ENCODE measurements at regions not wholly inside any gene's neighbourhood (a gene's known extent, or its start where the extent isn't known, plus 50 kb on each side); places are given as distances from the start of the nearest gene placed in this dataset.
A peak's percentile ranks its signal among the peaks of the same experiment; 100 is the strongest.

DNA sequence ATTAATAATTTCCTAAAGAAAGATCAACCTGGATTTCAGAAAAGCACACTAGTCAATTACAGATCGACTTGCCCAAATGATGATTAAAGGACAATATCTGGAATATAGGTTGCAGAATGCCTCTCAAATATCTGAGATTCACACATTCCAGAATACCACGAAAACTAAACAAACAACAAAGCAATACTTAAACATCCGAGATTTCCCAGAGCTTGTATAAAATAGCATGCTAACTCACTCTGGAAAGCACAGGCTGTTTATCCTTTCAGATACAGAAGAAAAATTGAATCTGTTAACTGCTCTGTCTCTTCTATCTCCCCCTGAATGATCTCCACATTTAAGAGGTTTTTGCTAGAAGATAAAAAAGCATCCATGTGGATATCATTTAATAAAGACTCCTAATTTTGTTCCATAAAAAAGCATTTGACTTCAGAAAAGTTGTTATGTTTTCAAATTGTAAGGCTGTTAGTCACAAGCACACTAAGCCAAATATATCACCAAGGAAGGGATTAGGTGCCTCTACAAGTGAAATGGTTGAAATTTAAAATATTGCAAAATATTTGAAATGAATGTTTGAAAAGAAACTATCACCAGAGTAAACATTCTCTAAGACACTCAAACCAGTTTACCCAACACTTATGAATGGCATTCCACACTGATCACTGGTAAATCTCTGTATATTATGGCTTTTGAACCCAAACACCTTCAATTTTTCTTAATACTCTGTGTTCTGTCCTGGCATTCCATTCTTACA, 865.1 kb upstream of the ADAMTS5 start:
- CTCF ChIA-PET: no interaction called here
- POLR2A ChIA-PET (ENCODE audit: low non-redundant PET): no interaction called here
- H3K27ac ChIP-seq: no peak overlapping the region
- TF ChIP-seq, protein P1, sequence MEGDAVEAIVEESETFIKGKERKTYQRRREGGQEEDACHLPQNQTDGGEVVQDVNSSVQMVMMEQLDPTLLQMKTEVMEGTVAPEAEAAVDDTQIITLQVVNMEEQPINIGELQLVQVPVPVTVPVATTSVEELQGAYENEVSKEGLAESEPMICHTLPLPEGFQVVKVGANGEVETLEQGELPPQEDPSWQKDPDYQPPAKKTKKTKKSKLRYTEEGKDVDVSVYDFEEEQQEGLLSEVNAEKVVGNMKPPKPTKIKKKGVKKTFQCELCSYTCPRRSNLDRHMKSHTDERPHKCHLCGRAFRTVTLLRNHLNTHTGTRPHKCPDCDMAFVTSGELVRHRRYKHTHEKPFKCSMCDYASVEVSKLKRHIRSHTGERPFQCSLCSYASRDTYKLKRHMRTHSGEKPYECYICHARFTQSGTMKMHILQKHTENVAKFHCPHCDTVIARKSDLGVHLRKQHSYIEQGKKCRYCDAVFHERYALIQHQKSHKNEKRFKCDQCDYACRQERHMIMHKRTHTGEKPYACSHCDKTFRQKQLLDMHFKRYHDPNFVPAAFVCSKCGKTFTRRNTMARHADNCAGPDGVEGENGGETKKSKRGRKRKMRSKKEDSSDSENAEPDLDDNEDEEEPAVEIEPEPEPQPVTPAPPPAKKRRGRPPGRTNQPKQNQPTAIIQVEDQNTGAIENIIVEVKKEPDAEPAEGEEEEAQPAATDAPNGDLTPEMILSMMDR (conservative IDR thresholded peaks at IDR 0.05; ENCODE audit: low read depth): no peak
- no peak for DNase-seq (ENCODE audit: low spot score)

DNA sequence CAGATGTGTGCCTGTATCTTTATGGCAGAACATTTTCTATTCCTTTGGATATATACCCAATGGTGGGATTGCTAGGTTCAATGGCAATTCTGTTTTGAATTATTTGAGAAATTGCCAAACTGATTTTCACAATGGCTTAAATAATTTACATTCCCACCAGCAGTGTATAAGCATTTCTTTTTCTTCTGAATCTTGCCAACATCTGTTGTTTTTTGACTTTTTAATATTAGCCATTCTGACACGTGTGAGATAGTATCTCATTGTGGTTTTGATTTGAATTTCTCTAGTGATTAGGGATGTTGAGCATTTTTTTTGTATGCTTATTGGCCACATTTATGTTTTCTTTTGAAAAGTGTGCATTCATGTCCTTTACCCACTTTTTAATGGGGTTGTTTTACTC, 864.3 kb upstream of the ADAMTS5 start:
- CTCF ChIA-PET: no interaction called here
- POLR2A ChIA-PET (ENCODE audit: low non-redundant PET): no interaction called here
- TF ChIP-seq, protein P1 (conservative IDR thresholded peaks at IDR 0.05; ENCODE audit: low read depth): no peak
- no peak for DNase-seq (ENCODE audit: low spot score)
- H3K27ac ChIP-seq: no peak overlapping the region

DNA sequence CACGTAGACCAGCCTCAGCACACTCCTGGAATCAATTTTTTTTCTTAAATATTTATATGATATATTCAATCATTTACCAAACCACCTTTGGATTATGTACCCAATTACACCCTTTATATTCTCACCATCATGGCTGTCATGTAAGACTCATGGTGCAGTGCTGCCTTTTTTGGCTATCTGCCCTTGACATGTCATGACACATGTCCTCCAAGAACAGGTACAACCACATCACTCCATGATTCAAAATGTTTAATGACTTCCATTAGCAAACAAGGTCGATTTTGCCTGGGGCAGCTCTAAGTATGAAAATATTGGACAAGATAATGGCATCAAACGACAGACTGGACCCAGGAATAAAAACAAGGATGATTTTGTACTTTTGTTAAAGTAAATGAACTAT, 861.1 kb upstream of the ADAMTS5 start:
- peak; percentile 12 for DNase-seq (ENCODE audit: low spot score)
- no peak overlapping the region for H3K27ac ChIP-seq
- TF ChIP-seq, protein P1 (conservative IDR thresholded peaks at IDR 0.05; ENCODE audit: low read depth): no peak
- ChIA-PET POLR2A (ENCODE audit: low non-redundant PET) (no interaction called here), CTCF (no interaction called here)

DNA sequence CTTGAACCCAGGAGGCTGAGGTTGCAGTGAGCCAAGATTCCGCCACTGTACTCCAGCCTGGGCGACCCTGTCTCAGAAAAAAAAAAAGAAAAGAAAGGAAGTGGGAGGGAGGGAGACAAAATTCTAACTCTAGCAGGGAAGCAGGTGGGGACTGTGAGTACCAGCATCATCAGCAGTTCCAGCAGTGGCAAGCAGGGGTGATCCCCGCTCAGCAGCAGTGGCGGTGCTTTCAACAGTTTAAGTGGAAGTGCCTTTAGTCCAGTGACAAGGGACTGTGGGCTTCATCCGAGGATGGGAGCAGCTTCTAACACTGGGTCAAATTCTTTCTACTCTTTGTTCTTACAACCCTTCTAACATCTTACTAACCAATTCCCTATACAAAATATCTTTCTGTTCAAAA, 858.1 kb upstream of the ADAMTS5 start:
- POLR2A ChIA-PET (ENCODE audit: low non-redundant PET): no interaction called here
- no peak overlapping the region for H3K27ac ChIP-seq
- TF ChIP-seq, protein P1 (conservative IDR thresholded peaks at IDR 0.05; ENCODE audit: low read depth): no peak
- CTCF ChIA-PET: no interaction called here
- DNase-seq (ENCODE audit: low spot score): no peak

DNA sequence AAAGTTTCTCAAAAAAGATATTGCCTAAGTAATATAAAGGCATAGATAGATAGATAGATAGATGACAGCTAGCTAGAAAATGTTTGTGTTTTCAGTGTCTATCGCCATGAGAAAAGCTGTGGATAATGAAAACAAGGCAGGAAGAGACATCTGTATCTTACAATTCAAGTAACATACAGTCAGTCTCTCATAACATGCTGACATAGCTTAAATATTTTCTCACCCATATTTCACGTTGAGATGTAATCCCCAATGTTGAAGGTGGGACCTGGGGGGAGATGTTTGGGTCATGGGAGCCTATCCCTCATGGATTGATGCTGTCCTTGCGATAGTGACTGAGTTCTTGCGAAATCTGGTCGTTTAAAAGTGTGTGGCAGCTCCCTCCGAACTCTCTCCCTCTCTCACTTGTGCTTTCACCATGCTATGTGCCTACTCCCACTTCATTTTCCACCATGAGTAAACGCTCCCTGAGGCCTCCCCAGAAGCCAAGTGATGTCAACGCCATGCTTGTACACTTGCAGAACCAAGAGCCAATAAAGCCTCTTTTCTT, 856.8 kb upstream of the ADAMTS5 start:
- DNase-seq (ENCODE audit: low spot score): no peak
- H3K27ac ChIP-seq: no peak overlapping the region
- ChIA-PET CTCF (no interaction called here), POLR2A (ENCODE audit: low non-redundant PET) (no interaction called here)
- TF ChIP-seq, protein P1 (conservative IDR thresholded peaks at IDR 0.05; ENCODE audit: low read depth): no peak

DNA sequence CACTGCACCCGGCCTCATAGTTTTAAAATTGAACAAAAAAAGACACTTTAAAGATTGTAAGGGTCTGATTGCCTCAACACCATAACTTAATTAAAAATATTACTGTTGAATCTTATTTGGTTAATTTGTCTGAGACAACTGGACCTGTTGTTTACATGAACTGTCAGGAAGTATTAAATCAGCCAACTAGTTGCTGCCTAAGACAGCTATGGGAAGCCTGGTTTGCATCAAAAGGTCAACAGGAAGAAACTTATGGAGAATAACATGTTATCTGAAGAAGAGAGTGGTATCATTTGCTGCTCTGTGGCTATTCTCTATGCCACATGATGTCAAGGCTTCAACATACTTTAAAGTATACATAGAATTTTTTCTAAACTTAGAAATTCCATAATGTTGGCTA, 853.5 kb upstream of the ADAMTS5 start:
- POLR2A ChIA-PET (ENCODE audit: low non-redundant PET): no interaction called here
- CTCF ChIA-PET: no interaction called here
- no peak for DNase-seq (ENCODE audit: low spot score)
- H3K27ac ChIP-seq: no peak overlapping the region
- TF ChIP-seq, protein P1 (conservative IDR thresholded peaks at IDR 0.05; ENCODE audit: low read depth): no peak

Data from RWPE1 (cell line).